ENCODE measurements at regions not wholly inside any gene's neighbourhood (a gene's known extent, or its start where the extent isn't known, plus 50 kb on each side); places are given as distances from the start of the nearest gene placed in this dataset.
A peak's percentile ranks its signal among the peaks of the same experiment; 100 is the strongest.

DNA sequence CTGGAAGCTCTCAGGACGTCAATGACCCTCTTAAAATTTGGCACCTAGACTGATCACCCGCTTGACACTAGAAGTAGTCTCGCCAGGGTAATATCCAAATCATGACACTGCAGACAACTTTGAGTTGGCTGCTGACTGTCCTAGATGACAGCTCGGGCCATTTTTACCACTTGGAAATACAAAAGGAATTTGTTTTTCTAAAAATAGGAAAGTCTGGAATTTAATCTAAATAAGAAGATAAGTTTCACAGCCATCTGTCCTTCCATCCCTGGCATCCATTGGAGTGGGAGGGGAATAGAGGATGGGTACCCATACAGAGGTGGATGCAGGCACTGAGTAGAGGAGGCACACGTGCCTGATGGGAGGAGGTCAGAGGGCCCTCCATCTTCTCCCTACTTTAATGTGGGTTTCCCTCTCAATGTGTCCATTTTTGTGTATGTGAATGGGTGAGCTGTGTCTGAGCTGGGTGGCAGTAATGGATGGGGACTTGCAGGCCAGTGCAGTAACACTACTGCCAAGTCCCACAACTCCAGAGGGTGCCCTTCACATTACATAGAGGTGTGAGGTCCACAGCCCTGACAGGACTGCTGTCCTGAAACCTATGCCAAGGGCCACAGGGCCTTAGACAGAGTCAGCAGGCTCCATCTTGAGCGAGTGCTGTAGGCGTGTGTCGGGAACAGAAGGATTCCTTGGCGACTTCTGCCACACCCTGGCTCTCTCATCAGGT lies 104.8 kb upstream of the IPO9 start:
- TF ChIP-seq, protein P1, sequence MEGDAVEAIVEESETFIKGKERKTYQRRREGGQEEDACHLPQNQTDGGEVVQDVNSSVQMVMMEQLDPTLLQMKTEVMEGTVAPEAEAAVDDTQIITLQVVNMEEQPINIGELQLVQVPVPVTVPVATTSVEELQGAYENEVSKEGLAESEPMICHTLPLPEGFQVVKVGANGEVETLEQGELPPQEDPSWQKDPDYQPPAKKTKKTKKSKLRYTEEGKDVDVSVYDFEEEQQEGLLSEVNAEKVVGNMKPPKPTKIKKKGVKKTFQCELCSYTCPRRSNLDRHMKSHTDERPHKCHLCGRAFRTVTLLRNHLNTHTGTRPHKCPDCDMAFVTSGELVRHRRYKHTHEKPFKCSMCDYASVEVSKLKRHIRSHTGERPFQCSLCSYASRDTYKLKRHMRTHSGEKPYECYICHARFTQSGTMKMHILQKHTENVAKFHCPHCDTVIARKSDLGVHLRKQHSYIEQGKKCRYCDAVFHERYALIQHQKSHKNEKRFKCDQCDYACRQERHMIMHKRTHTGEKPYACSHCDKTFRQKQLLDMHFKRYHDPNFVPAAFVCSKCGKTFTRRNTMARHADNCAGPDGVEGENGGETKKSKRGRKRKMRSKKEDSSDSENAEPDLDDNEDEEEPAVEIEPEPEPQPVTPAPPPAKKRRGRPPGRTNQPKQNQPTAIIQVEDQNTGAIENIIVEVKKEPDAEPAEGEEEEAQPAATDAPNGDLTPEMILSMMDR (IDR thresholded peaks at IDR 0.05) = no peak
- TF ChIP-seq POLR2A (IDR thresholded peaks at IDR 0.05) = no peak
- TF ChIP-seq POLR2AphosphoS5 (IDR thresholded peaks at IDR 0.05) = no peak
- Histone ChIP-seq H3K4me3 (no peak overlapping the region), H3K9me3 (no peaks in the 10 kb centered on the region), H3K36me3 (no peaks in the 10 kb centered on the region), H3K27me3 (replicated peaks; ENCODE audit: insufficient read depth) (no peaks in the 10 kb centered on the region), H3K4me1 (replicated peaks) (no peaks in the 10 kb centered on the region), H3K27ac (peak overlapping the region; percentile 9 to 20)
- intact Hi-C loops (cut with DNase I) = no loop called here
- WGBS = 52% methylated on average over 9 of the region's 9 CpGs
- no peak for DNase-seq (ENCODE audit: low spot score)

DNA sequence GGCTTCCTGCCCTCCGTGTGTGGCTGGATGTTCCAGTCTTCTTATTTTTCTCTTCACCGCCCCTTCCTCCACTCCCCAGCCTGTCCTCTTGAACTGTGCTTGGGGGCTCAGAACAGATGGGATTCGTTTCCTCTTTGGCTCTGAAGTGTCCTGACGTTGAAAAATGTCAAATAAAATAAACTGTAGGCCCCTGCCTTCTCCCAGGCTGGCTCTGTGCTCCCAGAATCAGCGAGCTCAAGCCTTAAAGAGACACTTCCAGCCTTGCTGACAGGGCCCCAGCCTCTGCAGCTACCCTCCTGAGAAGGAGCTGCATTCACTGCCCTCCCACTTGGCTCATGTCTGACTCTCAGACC lies 104.2 kb upstream of the IPO9 start:
- H3K36me3 ChIP-seq = no peaks in the 10 kb centered on the region
- TF ChIP-seq POLR2AphosphoS5 (IDR thresholded peaks at IDR 0.05) (no peak), POLR2A (IDR thresholded peaks at IDR 0.05) (no peak)
- TF ChIP-seq, protein P1 (IDR thresholded peaks at IDR 0.05) = no peak
- 38% methylated on average over 5 of the region's 5 CpGs for WGBS
- H3K4me1 ChIP-seq (replicated peaks) = no peaks in the 10 kb centered on the region
- no peak overlapping the region for H3K4me3 ChIP-seq
- peak overlapping the region in 1 of 2 donors; percentile 9 for H3K27ac ChIP-seq
- no peak for DNase-seq (ENCODE audit: low spot score)
- intact Hi-C loops (cut with DNase I) = no loop called here
- no peaks in the 10 kb centered on the region for H3K27me3 ChIP-seq (replicated peaks; ENCODE audit: insufficient read depth)
- H3K9me3 ChIP-seq = no peaks in the 10 kb centered on the region

DNA sequence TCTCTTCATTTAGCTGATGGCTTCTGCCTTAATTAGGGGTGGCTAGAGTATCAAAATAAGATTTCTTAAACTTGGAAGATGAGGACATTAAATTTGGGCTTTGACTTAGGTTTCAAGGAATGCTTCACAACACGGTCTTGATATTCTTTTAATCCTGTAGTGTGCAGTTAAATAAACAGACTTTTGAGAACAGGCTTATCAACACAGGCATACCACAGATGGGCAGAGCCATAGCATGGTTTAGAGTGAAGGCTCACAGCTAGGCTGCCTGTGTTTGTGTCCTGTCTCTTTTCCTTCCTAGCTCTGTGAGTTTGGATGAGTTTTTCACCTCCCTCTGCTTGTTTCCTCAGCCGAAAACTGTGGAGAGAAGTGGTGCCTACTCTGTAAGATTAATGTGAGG lies 102.3 kb upstream of the IPO9 start:
- H3K9me3 ChIP-seq = no peaks in the 10 kb centered on the region
- 70% methylated on average over 2 of the region's 2 CpGs for WGBS
- no peak overlapping the region for H3K27ac ChIP-seq
- no peaks in the 10 kb centered on the region for H3K4me1 ChIP-seq (replicated peaks)
- no peak overlapping the region for H3K4me3 ChIP-seq
- no peaks in the 10 kb centered on the region for H3K36me3 ChIP-seq
- no peaks in the 10 kb centered on the region for H3K27me3 ChIP-seq (replicated peaks; ENCODE audit: insufficient read depth)
- TF ChIP-seq POLR2A (IDR thresholded peaks at IDR 0.05) (no peak), POLR2AphosphoS5 (IDR thresholded peaks at IDR 0.05) (no peak)
- TF ChIP-seq, protein P1 (IDR thresholded peaks at IDR 0.05) = no peak
- intact Hi-C loops (cut with DNase I) = no loop called here
- DNase-seq (ENCODE audit: low spot score) = no peak

DNA sequence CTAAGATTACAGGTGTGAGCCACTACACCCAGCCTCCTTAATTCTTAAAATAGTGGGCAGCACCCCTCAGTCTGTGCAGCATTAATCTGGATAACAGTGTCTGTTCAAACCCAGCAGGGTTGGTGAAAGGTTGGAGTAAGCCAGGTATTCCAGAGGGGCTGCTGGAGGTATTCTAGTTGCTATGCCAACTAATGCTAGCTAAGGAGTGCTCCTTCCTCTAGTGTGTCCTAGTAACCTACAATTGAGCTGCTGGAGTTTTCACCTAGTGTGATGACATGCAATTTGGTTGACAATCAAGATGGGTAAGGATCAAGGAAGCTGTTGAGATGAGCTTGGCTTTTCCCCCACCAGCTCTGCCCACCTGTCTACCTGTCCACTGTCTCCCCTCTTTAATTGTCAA lies 100.2 kb upstream of the IPO9 start:
- H3K9me3 ChIP-seq = no peaks in the 10 kb centered on the region
- no peaks in the 10 kb centered on the region for H3K4me1 ChIP-seq (replicated peaks)
- H3K27ac ChIP-seq = no peak overlapping the region
- intact Hi-C loops (cut with DNase I) = no loop called here
- DNase-seq (ENCODE audit: low spot score) = no peak
- H3K36me3 ChIP-seq = no peaks in the 10 kb centered on the region
- no peak overlapping the region for H3K4me3 ChIP-seq
- no peaks in the 10 kb centered on the region for H3K27me3 ChIP-seq (replicated peaks; ENCODE audit: insufficient read depth)
- TF ChIP-seq, protein P1 (IDR thresholded peaks at IDR 0.05) = no peak
- no peak for TF ChIP-seq POLR2AphosphoS5 (IDR thresholded peaks at IDR 0.05)
- TF ChIP-seq POLR2A (IDR thresholded peaks at IDR 0.05) = no peak

DNA sequence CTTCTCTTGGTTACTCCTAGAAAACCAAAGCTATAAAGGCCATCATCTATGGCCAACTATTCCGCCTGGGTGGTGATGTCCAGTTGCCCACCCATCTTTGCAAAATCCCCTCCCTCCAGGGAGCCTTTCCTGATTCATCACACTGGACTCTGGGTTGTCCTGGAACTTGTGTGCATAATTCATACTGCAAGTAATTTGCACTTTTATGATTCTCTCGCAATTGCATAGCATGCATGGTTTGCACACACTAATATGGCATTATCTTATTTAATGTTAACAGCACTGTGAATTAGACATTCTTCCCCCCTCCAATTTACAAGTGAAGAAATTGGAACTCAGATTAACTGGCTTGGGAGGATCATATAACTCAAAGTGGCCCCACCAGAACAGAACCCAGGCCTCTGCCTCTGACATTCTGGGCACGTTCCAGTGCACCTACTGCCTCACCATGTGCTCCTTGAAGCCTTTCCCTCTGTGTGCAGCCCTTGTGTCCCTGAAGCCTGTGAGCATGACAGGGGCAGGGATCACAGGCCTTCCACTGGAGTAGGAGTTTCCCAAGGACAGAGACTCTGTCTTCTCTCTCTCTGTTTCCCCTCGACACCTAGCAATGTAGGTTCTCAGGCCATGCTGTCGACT lies 98.9 kb upstream of the IPO9 start:
- 95% methylated on average over 5 of the region's 5 CpGs for WGBS
- no peak overlapping the region for H3K27ac ChIP-seq
- no peak for DNase-seq (ENCODE audit: low spot score)
- intact Hi-C loops (cut with DNase I) = no loop called here
- no peaks in the 10 kb centered on the region for H3K9me3 ChIP-seq
- H3K4me1 ChIP-seq (replicated peaks) = no peaks in the 10 kb centered on the region
- no peaks in the 10 kb centered on the region for H3K27me3 ChIP-seq (replicated peaks; ENCODE audit: insufficient read depth)
- no peaks in the 10 kb centered on the region for H3K36me3 ChIP-seq
- no peak overlapping the region for H3K4me3 ChIP-seq
- no peak for TF ChIP-seq POLR2AphosphoS5 (IDR thresholded peaks at IDR 0.05)
- TF ChIP-seq POLR2A (IDR thresholded peaks at IDR 0.05) = no peak
- TF ChIP-seq, protein P1 (IDR thresholded peaks at IDR 0.05) = no peak
